Endothelial cell of umbilical vein (primary cell): ENCODE measurements at regions not wholly inside any gene's neighbourhood (a gene's known extent, or its start where the extent isn't known, plus 50 kb on each side); places are given as distances from the start of the nearest gene placed in this dataset.

Experiments
- BruUV-seq: library from RNA; stranded (reverse); fragments of 400-500 nt; replicated peaks from 2 replicates; lab custom pipeline; 2021; lab: Mats Ljungman, UMichigan
- CTCF ChIA-PET: fragments of 300-600, 350-600 bp; sonication (Branson Sonifier 250); formaldehyde crosslinking; loops from one replicate; lab custom pipeline; 2021; ENCODE audit warnings: antibody characterized with exemption, inconsistent platforms; lab: Charles Lee
- POLR2A ChIA-PET: fragments of 300-600, 350-600 bp; sonication (Branson Sonifier 250); formaldehyde crosslinking; loops from one replicate; lab custom pipeline; 2021; ENCODE audit warnings: antibody characterized with exemption, inconsistent platforms; lab: Charles Lee
- DNase-seq: peaks from one replicate; pipeline ENCODE4 v3.0.0-alpha.2; 2011; ENCODE audit warnings: low read depth, low spot score
- FAIRE-seq: peaks from 2 replicates; lab custom pipeline; 2011; peaks lifted over from hg19 to GRCh38; lab: Jason Lieb, UNC
- H2AFZ ChIP-seq: 2 replicates; pipeline ENCODE4 v1.6.0; 2012; ENCODE audit warnings: low read depth, low read length, control low read depth, inconsistent platforms
- H3K27ac ChIP-seq: 2 replicates; pipeline ENCODE4 v1.5.1; 2011; ENCODE audit warnings: low read depth, mild to moderate bottlenecking, control low read depth, low read length, moderate library complexity; ENCODE audit not compliant: insufficient read depth
- H3K27me3 ChIP-seq, 2 experiments: 2 replicates each; pipeline versions ENCODE4 v1.6.0 to v1.6.1; 2011; ENCODE audit warnings: low read length in 2 of 2, mixed read lengths in 1 of 2; ENCODE audit not compliant: control insufficient read depth in 2 of 2, insufficient read depth in 2 of 2
- H3K36me3 ChIP-seq, 2 experiments: 2 replicates in 1 of 2; 3 replicates in 1 of 2; pipeline ENCODE4 v1.5.1; 2011; ENCODE audit warnings: low read length in 2 of 2, mild to moderate bottlenecking in 1 of 2, moderate library complexity in 1 of 2; ENCODE audit not compliant: control insufficient read depth in 2 of 2, insufficient read depth in 2 of 2; ENCODE audit errors: extremely low read depth in 1 of 2
- H3K4me1 ChIP-seq: 3 replicates; pipeline ENCODE4 v1.5.1; 2011; ENCODE audit warnings: mild to moderate bottlenecking, low read length; ENCODE audit not compliant: control insufficient read depth, insufficient read depth; ENCODE audit errors: extremely low read depth
- H3K4me2 ChIP-seq: 2 replicates; pipeline ENCODE4 v1.6.1; 2011; ENCODE audit warnings: low read length, control low read depth, mixed read lengths; ENCODE audit not compliant: insufficient read depth
- H3K4me3 ChIP-seq, 3 experiments: fragments of 200-600 bp in 1 of 3; sonication (generic), shearing (Covaris generic) in 1 of 3; replicated peaks in 1 of 3; 2 replicates each; pipeline ENCODE4 v1.5.1; 2011 to 2016; ENCODE audit warnings: control low read depth in 3 of 3, low read length in 3 of 3, mild to moderate bottlenecking in 2 of 3, inconsistent platforms in 1 of 3, low read depth in 1 of 3, moderate library complexity in 1 of 3; ENCODE audit not compliant: insufficient read depth in 1 of 3
- H3K79me2 ChIP-seq: 2 replicates; pipeline ENCODE4 v1.6.0; 2012; ENCODE audit warnings: low read length, inconsistent platforms; ENCODE audit not compliant: control insufficient read depth, insufficient read depth
- H3K9ac ChIP-seq: replicated peaks from 2 replicates; pipeline ENCODE3; 2011; ENCODE audit warnings: low read length, control low read depth; ENCODE audit not compliant: insufficient read depth; ENCODE audit errors: extremely low read depth
- H3K9me1 ChIP-seq: replicated peaks from 3 replicates; pipeline ENCODE4 v1.6.0; 2011; ENCODE audit warnings: mild to moderate bottlenecking, low read length; ENCODE audit not compliant: control insufficient read depth, insufficient read depth; ENCODE audit errors: extremely low read depth
- H3K9me3 ChIP-seq: replicated peaks from 2 replicates; pipeline ENCODE4 v1.5.1; 2012; ENCODE audit warnings: low read length, inconsistent platforms; ENCODE audit not compliant: control insufficient read depth, insufficient read depth
- H4K20me1 ChIP-seq: replicated peaks from 2 replicates; pipeline ENCODE3; 2011; ENCODE audit warnings: mild to moderate bottlenecking, low read length; ENCODE audit not compliant: control insufficient read depth, insufficient read depth; ENCODE audit errors: extremely low read depth
- EZH2 ChIP-seq: IDR thresholded peaks from 2 replicates; pipeline ENCODE4 v1.6.1; 2012; ENCODE audit warnings: borderline replicate concordance, low read depth, mild to moderate bottlenecking, moderate library complexity, low read length, inconsistent platforms; ENCODE audit not compliant: severe bottlenecking
- FOS ChIP-seq: IDR thresholded peaks from 2 replicates; pipeline ENCODE4 v1.6.1; 2011; ENCODE audit warnings: mild to moderate bottlenecking, low read length, moderate library complexity, borderline replicate concordance; ENCODE audit not compliant: insufficient read depth
- GATA2 ChIP-seq: IDR thresholded peaks from 2 replicates; pipeline ENCODE4 v1.7.0; 2011; ENCODE audit warnings: low read depth, mild to moderate bottlenecking, moderate library complexity, mixed read lengths, low read length; ENCODE audit not compliant: insufficient read length, insufficient read depth
- JUN ChIP-seq: IDR thresholded peaks from 2 replicates; pipeline ENCODE4 v1.6.1; 2011; ENCODE audit warnings: borderline replicate concordance, low read depth; ENCODE audit not compliant: insufficient read length, insufficient read depth
- MYC ChIP-seq: IDR thresholded peaks from one replicate; pipeline ENCODE4 v1.6.1; 2011; ENCODE audit warnings: mild to moderate bottlenecking, low read depth, low read length
- POLR2A ChIP-seq: IDR thresholded peaks from 2 replicates; pipeline ENCODE4 v1.6.1; 2012; ENCODE audit warnings: low read depth, mild to moderate bottlenecking, control low read depth, low read length
- POLR2AphosphoS5 ChIP-seq: IDR thresholded peaks from 2 replicates; pipeline ENCODE4 v1.6.1; 2012; ENCODE audit warnings: low read depth, mild to moderate bottlenecking, control low read depth, low read length, moderate library complexity; ENCODE audit not compliant: insufficient read depth
- dilution Hi-C: fragments of 300-500 bp; cut with MboI; formaldehyde crosslinking; loops from one replicate; pipeline ENCODE4 v1.15.0; 2019; ENCODE audit warnings: low sequenced_read_pairs; ENCODE audit not compliant: extremely low pct_ligation_motif_present
- intact Hi-C: fragments of 100-400 bp; cut with micrococcal nuclease; formaldehyde crosslinking; loops from one replicate; pipeline ENCODE4 v1.10.0; 2022
- TF ChIP-seq, protein P1 (sequence below): IDR thresholded peaks from 2 replicates; pipeline ENCODE4 v1.6.1; 2011; ENCODE audit not compliant: insufficient read depth, insufficient read length
- TF ChIP-seq, protein P2 (sequence below), 2 donors: IDR thresholded peaks; 1 replicate in 1 of 2; 2 replicates in 1 of 2; pipeline ENCODE4 v1.5.1; 2011; ENCODE audit warnings: low read length in 2 of 2, mild to moderate bottlenecking in 2 of 2, moderate library complexity in 2 of 2, control low read depth in 1 of 2, inconsistent platforms in 1 of 2, low read depth in 1 of 2; ENCODE audit not compliant: insufficient read depth in 1 of 2; ENCODE audit errors: extremely low read depth in 1 of 2

DNA sequence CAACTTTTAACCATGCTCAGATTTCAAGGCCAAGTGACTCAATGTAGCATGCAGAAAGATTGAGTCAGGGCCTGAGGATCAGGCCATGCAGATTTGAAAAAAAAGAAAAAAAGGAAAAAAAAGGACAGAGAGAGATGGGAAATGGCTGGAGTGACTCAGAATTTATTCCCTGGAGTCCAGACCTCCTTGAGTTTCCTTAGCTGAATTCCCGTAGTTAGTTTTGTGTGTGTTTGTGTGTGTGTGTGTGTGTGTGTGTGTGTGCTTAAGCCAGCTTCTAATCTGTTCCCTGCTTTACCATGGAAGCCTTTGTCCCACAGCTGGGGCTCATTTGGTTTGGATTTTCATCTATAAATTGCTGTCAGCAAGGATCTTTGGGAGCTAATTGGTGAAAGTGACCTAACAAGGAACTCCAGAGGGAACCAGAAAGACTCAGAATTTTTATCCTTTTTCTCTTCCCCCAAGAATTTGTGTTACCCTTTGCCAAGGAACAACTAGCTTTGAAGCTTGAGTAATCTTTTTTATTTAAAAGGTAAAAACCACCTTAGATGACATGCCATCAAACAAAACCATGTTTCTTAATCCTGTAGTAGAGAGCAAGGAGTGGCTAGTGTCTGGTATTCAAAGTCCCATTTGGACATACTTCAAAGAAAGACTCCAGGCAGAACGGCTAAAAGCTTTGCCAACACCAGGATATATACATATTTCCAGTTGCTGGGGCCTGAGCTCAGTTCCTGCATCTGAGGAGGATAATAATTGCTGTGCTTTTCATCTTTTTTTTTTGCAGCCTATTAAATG is 109.0 kb upstream of the DDIT4L start:
- H3K27me3 ChIP-seq, result no peaks in the 10 kb centered on the region
- no peaks in the 10 kb centered on the region for H3K9me3 ChIP-seq
- H3K4me2 ChIP-seq, result no peak overlapping the region
- ChIA-PET CTCF (interaction anchor here (0.6 to 1.0 kb wide), 2 partner anchors 9 to 42 kb away, joined by 3 to 4 read pairs; no protein-coding TSS in a partner anchor), POLR2A (no interaction called here)
- BruUV-seq, result no TSS peak
- TF ChIP-seq JUN (peak; percentile 5), GATA2 (no peak), FOS (peak; percentile 87)
- intact Hi-C loops, result no loop called here
- peak; percentile 87 for DNase-seq
- peak overlapping the region; percentile 71 for H2AFZ ChIP-seq
- H3K4me1 ChIP-seq, result peaks cover 5% of the 10 kb centered on the region
- no peaks in the 10 kb centered on the region for H4K20me1 ChIP-seq
- dilution Hi-C loops, result no loop called here
- H3K27ac ChIP-seq, result no peak overlapping the region
- H3K79me2 ChIP-seq, result no peaks in the 10 kb centered on the region
- no peaks in the 10 kb centered on the region for H3K9me1 ChIP-seq
- FAIRE-seq, result peak; percentile 84
- no peaks in the 10 kb centered on the region for H3K36me3 ChIP-seq
- H3K9ac ChIP-seq, result no peak overlapping the region
- H3K4me3 ChIP-seq, result no peak overlapping the region

DNA sequence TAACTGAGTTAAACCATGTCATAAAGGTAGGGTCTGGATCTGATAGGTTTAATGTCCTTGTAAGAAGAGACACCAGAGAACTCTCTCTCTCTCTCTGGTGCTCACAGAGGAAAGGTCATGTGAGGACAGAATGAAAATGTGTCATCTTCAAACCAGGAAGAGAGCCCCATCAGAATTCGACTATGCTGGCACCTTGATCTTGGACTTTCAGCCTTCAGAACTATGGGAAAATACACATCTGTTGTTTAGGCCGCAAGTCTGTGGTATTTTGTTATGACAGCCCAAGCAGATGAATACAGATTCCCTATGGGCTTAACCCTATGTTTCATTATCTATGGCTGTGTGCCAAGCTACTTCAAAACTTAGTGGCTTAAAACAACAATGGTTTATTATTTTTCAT is 105.5 kb upstream of the DDIT4L start:
- dilution Hi-C loops, result no loop called here
- Histone ChIP-seq H3K9me1 (no peaks in the 10 kb centered on the region), H3K4me3 (no peak overlapping the region), H3K36me3 (no peaks in the 10 kb centered on the region), H3K27me3 (no peaks in the 10 kb centered on the region), H3K27ac (no peak overlapping the region), H3K79me2 (no peaks in the 10 kb centered on the region), H2AFZ (no peak overlapping the region), H3K4me2 (no peak overlapping the region), H3K9me3 (no peaks in the 10 kb centered on the region), H3K4me1 (peaks cover 9% of the 10 kb centered on the region), H3K9ac (no peak overlapping the region), H4K20me1 (no peaks in the 10 kb centered on the region)
- peak; percentile 8 for FAIRE-seq
- peak; percentile 30 for DNase-seq
- ChIA-PET POLR2A (no interaction called here), CTCF (no interaction called here)
- intact Hi-C loops, result no loop called here
- no TSS peak for BruUV-seq
- TF ChIP-seq FOS (no peak), MYC (no peak), JUN (no peak), EZH2 (no peak), POLR2AphosphoS5 (no peak), GATA2 (no peak), POLR2A (no peak)
- TF ChIP-seq, protein P1, sequence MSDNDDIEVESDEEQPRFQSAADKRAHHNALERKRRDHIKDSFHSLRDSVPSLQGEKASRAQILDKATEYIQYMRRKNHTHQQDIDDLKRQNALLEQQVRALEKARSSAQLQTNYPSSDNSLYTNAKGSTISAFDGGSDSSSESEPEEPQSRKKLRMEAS, result no peak
- TF ChIP-seq, protein P2, sequence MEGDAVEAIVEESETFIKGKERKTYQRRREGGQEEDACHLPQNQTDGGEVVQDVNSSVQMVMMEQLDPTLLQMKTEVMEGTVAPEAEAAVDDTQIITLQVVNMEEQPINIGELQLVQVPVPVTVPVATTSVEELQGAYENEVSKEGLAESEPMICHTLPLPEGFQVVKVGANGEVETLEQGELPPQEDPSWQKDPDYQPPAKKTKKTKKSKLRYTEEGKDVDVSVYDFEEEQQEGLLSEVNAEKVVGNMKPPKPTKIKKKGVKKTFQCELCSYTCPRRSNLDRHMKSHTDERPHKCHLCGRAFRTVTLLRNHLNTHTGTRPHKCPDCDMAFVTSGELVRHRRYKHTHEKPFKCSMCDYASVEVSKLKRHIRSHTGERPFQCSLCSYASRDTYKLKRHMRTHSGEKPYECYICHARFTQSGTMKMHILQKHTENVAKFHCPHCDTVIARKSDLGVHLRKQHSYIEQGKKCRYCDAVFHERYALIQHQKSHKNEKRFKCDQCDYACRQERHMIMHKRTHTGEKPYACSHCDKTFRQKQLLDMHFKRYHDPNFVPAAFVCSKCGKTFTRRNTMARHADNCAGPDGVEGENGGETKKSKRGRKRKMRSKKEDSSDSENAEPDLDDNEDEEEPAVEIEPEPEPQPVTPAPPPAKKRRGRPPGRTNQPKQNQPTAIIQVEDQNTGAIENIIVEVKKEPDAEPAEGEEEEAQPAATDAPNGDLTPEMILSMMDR (IDR thresholded peaks at IDR 0.05; ENCODE audit: extremely low read depth in 1 of 2, insufficient read depth in 1 of 2, low read depth in 1 of 2, low read length in 2 of 2), result no peak
